Adrenal gland (tissue), 9 donors: ENCODE measurements at regions not wholly inside any gene's neighbourhood (a gene's known extent, or its start where the extent isn't known, plus 50 kb on each side); places are given as distances from the start of the nearest gene placed in this dataset.

ENCODE experiments used
- DNase-seq, 7 donors: peaks; one replicate each; pipeline ENCODE4 v3.0.0-alpha.2; 2019 to 2020
- H3K27ac ChIP-seq, 5 donors: fragments of 200-600 bp; sonication (generic) in 4 of 5; 1 replicate in 3 of 5; 2 replicates in 2 of 5; pipeline versions ENCODE4 v1.5.1 to v1.8.0; 2016 to 2020; ENCODE audit warnings: mild to moderate bottlenecking in 1 of 5
- H3K27me3 ChIP-seq: fragments of 200-600 bp; 2 replicates; pipeline ENCODE4 v1.8.0; 2021
- H3K36me3 ChIP-seq, 2 donors: fragments of 200-600 bp; replicated peaks in 1 of 2; 1 replicate in 1 of 2; 2 replicates in 1 of 2; pipeline versions ENCODE4 v1.5.1 to v1.8.0; 2018 to 2022
- H3K4me1 ChIP-seq, 2 donors: fragments of 200-600 bp; replicated peaks in 1 of 2; 1 replicate in 1 of 2; 2 replicates in 1 of 2; pipeline versions ENCODE4 v1.5.1 to v1.8.0; 2018 to 2021
- H3K4me3 ChIP-seq, 4 donors: fragments of 200-600 bp; sonication (generic) in 3 of 4; one replicate each; pipeline ENCODE4 v1.5.1; 2016 to 2018
- H3K9me3 ChIP-seq, 3 donors: fragments of 200-600 bp; sonication (generic) in 1 of 3; replicated peaks in 1 of 3; 1 replicate in 2 of 3; 2 replicates in 1 of 3; pipeline versions ENCODE4 v1.5.1 to v1.8.0; 2016 to 2021
- POLR2A ChIP-seq, 2 donors: fragments of 450-650 bp; IDR thresholded peaks; one replicate each; pipeline ENCODE4 v1.6.1; 2017; ENCODE audit warnings: antibody characterized with exemption in 2 of 2, mild to moderate bottlenecking in 2 of 2, moderate library complexity in 1 of 2
- WGBS, 4 donors: extraction: QIAGEN DNeasy Blood & Tissue Kit in 2 of 4; methylation state at CpG; one replicate each; pipeline versions ENCODE4 v1.1.5 to v1.1.7; 2013 to 2017; 5-methylcytosine and 5-hydroxymethylcytosine counted together
- intact Hi-C, 2 donors: fragments of 100-400 bp; cut with DNase I; formaldehyde crosslinking; loops; one replicate each; pipeline versions ENCODE4 v1.14.1 to v1.15.0; 2022 to 2023
- TF ChIP-seq, protein P1 (sequence below), 6 experiments: fragments of 450-650 bp in 4 of 6; fragments of 200-600 bp in 2 of 6; sonication (generic) in 1 of 6; IDR thresholded peaks; 1 replicate in 5 of 6; 2 replicates in 1 of 6; pipeline versions ENCODE4 v1.5.1 to v1.8.0; 2016 to 2021; ENCODE audit warnings: antibody characterized with exemption in 6 of 6, mild to moderate bottlenecking in 2 of 6, moderate library complexity in 1 of 6
- donor health status: healthy with polysubstance abuse.
- donor health status: Bipolar disorder and iron deficiency.
- donor health status: DM: yes; HTN: yes; CAD: no.
- donor health status: DM: no; HTN: no; CAD: no.
- donor health status: DM: no; HTN: no; CAD: no.

DNA sequence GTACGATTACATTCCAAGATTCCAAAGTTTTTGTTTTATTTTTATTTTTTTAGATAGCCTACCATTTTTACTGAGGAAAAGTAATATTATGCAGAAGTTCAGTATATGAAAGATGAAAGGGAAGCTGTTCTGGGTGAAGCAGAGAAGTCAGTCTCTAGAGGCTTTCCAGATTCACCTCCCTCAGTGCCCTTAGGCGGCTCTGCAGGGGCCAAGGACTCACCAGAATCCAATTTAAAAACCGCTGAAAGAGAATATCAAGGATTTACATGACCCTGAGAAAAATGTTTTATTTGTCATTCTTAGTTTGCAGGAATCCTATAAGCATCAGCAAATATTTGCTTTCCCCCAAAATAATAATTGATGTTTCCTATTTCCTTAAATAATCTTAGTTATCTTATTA lies 1084.6 kb upstream of the ARRDC3 start:
- intact Hi-C loops = no loop called here
- Histone ChIP-seq H3K4me3 (no peak overlapping the region), H3K9me3 (no peaks in the 10 kb centered on the region), H3K27ac (no peak overlapping the region), H3K27me3 (no peaks in the 10 kb centered on the region), H3K36me3 (no peaks in the 10 kb centered on the region), H3K4me1 (no peaks in the 10 kb centered on the region)
- TF ChIP-seq POLR2A (IDR thresholded peaks at IDR 0.05) = no peak
- 54 to 65% (median 63%) methylated on average over 3 of the region's 3 CpGs for WGBS, 4 donors
- DNase-seq = no peak

DNA sequence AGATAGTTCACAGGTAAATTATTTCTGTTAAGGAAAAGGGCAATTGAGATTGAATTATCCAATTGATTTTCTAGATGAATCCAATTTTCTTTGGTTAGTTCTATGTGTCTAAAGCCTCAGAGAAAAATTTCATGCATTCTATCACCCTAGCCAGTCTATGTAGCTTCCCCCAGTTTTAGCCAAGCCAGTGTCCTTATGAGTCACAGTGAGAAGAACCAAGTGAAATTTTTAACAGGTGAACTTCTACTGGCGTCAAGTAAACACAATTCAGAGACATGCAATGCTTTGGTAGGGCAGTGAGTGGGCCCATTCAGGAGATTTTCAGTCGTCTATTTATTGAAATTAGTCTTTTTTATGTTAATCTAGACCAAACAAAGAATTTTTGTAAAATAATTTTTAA lies 1077.4 kb upstream of the ARRDC3 start:
- H3K27ac ChIP-seq = no peak overlapping the region
- H3K36me3 ChIP-seq = no peaks in the 10 kb centered on the region
- no peak for TF ChIP-seq POLR2A (IDR thresholded peaks at IDR 0.05)
- TF ChIP-seq, protein P1, sequence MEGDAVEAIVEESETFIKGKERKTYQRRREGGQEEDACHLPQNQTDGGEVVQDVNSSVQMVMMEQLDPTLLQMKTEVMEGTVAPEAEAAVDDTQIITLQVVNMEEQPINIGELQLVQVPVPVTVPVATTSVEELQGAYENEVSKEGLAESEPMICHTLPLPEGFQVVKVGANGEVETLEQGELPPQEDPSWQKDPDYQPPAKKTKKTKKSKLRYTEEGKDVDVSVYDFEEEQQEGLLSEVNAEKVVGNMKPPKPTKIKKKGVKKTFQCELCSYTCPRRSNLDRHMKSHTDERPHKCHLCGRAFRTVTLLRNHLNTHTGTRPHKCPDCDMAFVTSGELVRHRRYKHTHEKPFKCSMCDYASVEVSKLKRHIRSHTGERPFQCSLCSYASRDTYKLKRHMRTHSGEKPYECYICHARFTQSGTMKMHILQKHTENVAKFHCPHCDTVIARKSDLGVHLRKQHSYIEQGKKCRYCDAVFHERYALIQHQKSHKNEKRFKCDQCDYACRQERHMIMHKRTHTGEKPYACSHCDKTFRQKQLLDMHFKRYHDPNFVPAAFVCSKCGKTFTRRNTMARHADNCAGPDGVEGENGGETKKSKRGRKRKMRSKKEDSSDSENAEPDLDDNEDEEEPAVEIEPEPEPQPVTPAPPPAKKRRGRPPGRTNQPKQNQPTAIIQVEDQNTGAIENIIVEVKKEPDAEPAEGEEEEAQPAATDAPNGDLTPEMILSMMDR (IDR thresholded peaks at IDR 0.05) = no peak
- H3K9me3 ChIP-seq = no peaks in the 10 kb centered on the region
- H3K4me3 ChIP-seq = no peak overlapping the region
- no peaks in the 10 kb centered on the region for H3K27me3 ChIP-seq
- no peak for DNase-seq
- 53 to 73% (median 56%) methylated on average over 2 of the region's 2 CpGs for WGBS, 4 donors
- H3K4me1 ChIP-seq = no peaks in the 10 kb centered on the region
- intact Hi-C loops = no loop called here

DNA sequence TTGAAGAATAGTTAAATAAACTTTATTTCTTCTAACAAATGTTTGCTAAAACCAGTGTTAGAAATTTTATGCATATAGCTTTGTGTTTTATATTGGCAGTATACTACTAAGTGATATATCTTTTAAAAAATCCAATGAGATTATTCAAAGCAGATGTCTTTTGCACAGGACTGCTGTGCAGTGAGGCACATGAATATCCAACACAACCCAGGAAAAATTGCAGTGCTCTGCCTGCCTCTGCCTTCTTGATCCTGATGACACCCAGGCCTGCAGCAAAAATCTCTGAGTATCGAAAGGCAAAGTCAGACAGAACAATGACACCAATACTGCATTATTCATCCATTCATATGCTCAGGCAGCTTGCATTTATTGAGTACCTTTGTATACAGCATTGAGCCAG lies 1076.5 kb upstream of the ARRDC3 start:
- WGBS, 4 donors = 79 to 94% (median 87%) methylated on average over 1 of the region's 1 CpG
- H3K27ac ChIP-seq = no peak overlapping the region
- H3K4me1 ChIP-seq = no peaks in the 10 kb centered on the region
- no peaks in the 10 kb centered on the region for H3K27me3 ChIP-seq
- DNase-seq = no peak
- TF ChIP-seq POLR2A (IDR thresholded peaks at IDR 0.05) = no peak
- TF ChIP-seq, protein P1 (IDR thresholded peaks at IDR 0.05) = no peak
- no peaks in the 10 kb centered on the region for H3K36me3 ChIP-seq
- intact Hi-C loops = no loop called here
- H3K9me3 ChIP-seq = no peaks in the 10 kb centered on the region
- H3K4me3 ChIP-seq = no peak overlapping the region

DNA sequence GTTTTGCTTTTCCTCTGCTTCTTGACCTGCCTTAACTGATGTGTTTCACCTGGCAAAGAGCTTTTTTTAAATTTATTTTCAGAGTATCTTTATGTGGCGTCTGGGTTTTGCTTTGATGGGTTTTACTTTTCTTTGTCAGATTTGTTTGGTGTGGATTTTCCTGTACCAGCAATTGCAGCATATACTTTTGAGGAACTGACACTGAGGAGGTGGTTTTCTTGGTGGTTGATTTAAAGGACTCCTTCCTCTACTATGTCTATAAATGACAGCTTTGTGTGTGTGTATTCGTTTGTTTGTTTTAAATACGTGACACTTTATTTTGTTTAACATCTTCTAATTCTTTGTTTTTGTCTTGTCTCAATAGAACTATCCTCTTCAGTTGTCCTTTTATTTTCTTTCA lies 1071.9 kb upstream of the ARRDC3 start:
- Histone ChIP-seq H3K27ac (no peak overlapping the region), H3K9me3 (no peaks in the 10 kb centered on the region), H3K4me1 (no peaks in the 10 kb centered on the region), H3K4me3 (no peak overlapping the region), H3K27me3 (no peaks in the 10 kb centered on the region), H3K36me3 (no peaks in the 10 kb centered on the region)
- intact Hi-C loops = no loop called here
- no peak for TF ChIP-seq POLR2A (IDR thresholded peaks at IDR 0.05)
- TF ChIP-seq, protein P1 (IDR thresholded peaks at IDR 0.05) = no peak
- WGBS, 4 donors = 52 to 64% (median 55%) methylated on average over 3 of the region's 3 CpGs
- no peak for DNase-seq

DNA sequence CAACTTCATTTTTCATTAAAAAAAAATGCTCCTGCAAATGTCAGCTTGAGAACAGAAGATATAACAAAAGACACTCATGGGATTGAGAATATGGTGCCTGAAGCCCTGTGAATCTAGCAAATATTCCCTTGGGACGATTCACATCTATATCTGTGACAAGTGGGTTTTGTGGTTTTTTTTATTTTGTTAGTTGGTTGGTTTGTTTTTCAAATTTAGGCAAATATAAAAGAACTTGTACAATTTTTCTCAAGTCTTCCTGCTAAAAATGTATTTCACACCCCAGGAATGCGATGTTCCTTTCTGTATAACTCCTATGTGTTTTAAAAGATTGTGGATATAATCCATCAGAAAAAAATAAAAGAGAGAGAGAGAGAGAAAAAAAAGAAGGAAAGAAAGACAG lies 1061.8 kb upstream of the ARRDC3 start:
- H3K27me3 ChIP-seq = no peaks in the 10 kb centered on the region
- no peaks in the 10 kb centered on the region for H3K36me3 ChIP-seq
- intact Hi-C loops = no loop called here
- DNase-seq = no peak
- no peak overlapping the region for H3K27ac ChIP-seq
- H3K9me3 ChIP-seq = no peaks in the 10 kb centered on the region
- H3K4me3 ChIP-seq = no peak overlapping the region
- WGBS, 4 donors = 69 to 81% (median 72%) methylated on average over 2 of the region's 2 CpGs
- no peak for TF ChIP-seq POLR2A (IDR thresholded peaks at IDR 0.05)
- TF ChIP-seq, protein P1 (IDR thresholded peaks at IDR 0.05) = no peak
- H3K4me1 ChIP-seq = no peaks in the 10 kb centered on the region
